ENCODE measurements at regions not wholly inside any gene's neighbourhood (a gene's known extent, or its start where the extent isn't known, plus 50 kb on each side); places are given as distances from the start of the nearest gene placed in this dataset.
A peak's percentile ranks its signal among the peaks of the same experiment; 100 is the strongest.

- ATAC-seq: peak; percentile 67
These were observed 175.8 kb upstream of the GAS1 start for GRCh38 chr9:87122947-87123685.

GRCh38 chr9:87123830-87124229 lies 176.5 kb upstream of the GAS1 start:
- no peak for ATAC-seq

- ATAC-seq: no peak
These were observed 178.5 kb upstream of the GAS1 start for GRCh38 chr9:87125819-87126218.

- ATAC-seq: no peak
These were observed 180.2 kb upstream of the GAS1 start for GRCh38 chr9:87127543-87127942.

- ATAC-seq: no peak
These were observed 180.8 kb upstream of the GAS1 start for GRCh38 chr9:87127978-87128614.

GRCh38 chr9:87128844-87129493 lies 181.7 kb upstream of the GAS1 start:
- ATAC-seq: no peak

- ATAC-seq: no peak
These were observed 187.8 kb upstream of the GAS1 start for GRCh38 chr9:87135074-87135473.

- ATAC-seq: no peak
These were observed 190.4 kb upstream of the GAS1 start for GRCh38 chr9:87137718-87138117.

GRCh38 chr9:87138128-87139040 lies 191.1 kb upstream of the GAS1 start:
- no peak for ATAC-seq

- ATAC-seq: no peak
These were observed 191.9 kb upstream of the GAS1 start for GRCh38 chr9:87139099-87139730.

- ATAC-seq: no peak
These were observed 192.8 kb upstream of the GAS1 start for GRCh38 chr9:87140142-87140541.

- ATAC-seq: no peak
These were observed 193.4 kb upstream of the GAS1 start for GRCh38 chr9:87140605-87141109.

- ATAC-seq: no peak
These were observed 193.8 kb upstream of the GAS1 start for GRCh38 chr9:87141124-87141523.

GRCh38 chr9:87146933-87147332 lies 199.6 kb upstream of the GAS1 start:
- ATAC-seq: no peak

GRCh38 chr9:87147839-87148238 lies 200.5 kb upstream of the GAS1 start:
- no peak for ATAC-seq

GRCh38 chr9:87148331-87149104 lies 201.2 kb upstream of the GAS1 start:
- peak; percentile 41 for ATAC-seq

- no peak for ATAC-seq
These were observed 202.5 kb upstream of the GAS1 start for GRCh38 chr9:87149799-87150198.

- no peak for ATAC-seq
These were observed 204.9 kb upstream of the GAS1 start for GRCh38 chr9:87152256-87152655.

GRCh38 chr9:87156247-87156646 lies 208.9 kb upstream of the GAS1 start:
- no peak for ATAC-seq

- no peak for ATAC-seq
These were observed 210.2 kb upstream of the GAS1 start for GRCh38 chr9:87157366-87158031.

- ATAC-seq: no peak
These were observed 211.5 kb upstream of the GAS1 start for GRCh38 chr9:87158765-87159164.

Data from esophagus mucosa (tissue), 1 donor.